ENCODE measurements at regions not wholly inside any gene's neighbourhood (a gene's known extent, or its start where the extent isn't known, plus 50 kb on each side); places are given as distances from the start of the nearest gene placed in this dataset.

DNA sequence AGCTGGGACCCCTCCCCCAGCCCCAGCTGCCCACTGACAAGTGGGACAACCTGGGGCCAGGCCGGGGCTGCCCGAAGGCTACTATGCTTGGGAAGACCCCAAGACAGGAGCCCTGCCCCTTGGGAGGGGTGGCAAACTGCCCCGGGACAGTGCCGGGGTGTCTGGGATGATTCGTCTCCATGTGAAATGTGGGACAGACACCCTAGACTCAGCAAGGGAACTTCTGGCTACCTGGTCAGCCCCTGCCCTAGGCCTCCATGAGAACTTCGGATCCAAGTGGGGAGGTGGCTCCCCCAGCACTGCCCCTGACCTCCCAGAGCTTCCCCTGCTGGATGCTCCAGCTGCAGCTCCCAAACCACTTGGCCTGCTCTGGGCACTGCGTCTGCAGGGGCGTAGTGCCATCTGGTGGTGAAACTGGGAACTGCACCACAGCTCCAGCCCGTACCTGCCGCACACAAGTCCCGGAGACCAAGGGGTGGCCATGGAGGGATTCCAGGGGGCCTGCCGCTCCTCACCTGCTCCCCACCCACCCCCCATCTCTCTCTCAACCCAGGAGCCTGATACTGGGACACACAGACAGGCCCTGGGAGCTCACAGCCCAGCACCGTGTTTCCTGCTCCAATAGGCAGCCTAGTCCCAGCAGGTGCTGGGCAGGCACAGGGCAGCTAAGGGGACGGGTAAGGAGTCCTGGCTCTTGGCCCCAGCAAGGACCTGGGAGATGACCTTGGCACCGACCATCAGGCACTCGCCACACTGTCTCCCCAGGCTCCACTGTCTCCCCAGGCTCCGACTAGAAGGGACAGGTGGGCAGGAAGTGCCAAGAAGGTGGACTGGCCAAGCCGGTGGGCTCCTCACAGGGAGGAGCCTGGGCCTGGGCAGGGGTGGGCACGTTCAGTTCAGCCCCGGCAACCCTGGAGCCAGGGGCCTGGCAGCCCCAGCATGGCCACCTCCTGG lies 194.1 kb downstream of the IGLL1 start (continued):
- TF ChIP-seq, protein P1, sequence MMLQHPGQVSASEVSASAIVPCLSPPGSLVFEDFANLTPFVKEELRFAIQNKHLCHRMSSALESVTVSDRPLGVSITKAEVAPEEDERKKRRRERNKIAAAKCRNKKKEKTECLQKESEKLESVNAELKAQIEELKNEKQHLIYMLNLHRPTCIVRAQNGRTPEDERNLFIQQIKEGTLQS (CRISPR knock-in tag; IDR thresholded peaks at IDR 0.05): no peak
- peak; percentile 27; the same call in 1 of the 2 replicates for TF ChIP-seq ZFY (CRISPR knock-in tag; IDR thresholded peaks at IDR 0.05)
- TF ChIP-seq REPIN1 (CRISPR knock-in tag; IDR thresholded peaks at IDR 0.05; ENCODE audit: borderline replicate concordance, low read depth): no peak
- no peak for TF ChIP-seq ZMYM4 (CRISPR knock-in tag; IDR thresholded peaks at IDR 0.05)
- no peak for TF ChIP-seq ZFP90 (CRISPR knock-in tag; IDR thresholded peaks at IDR 0.05; ENCODE audit: borderline replicate concordance)
- TF ChIP-seq GATAD2A (CRISPR knock-in tag; IDR thresholded peaks at IDR 0.05): 0 out of 2 replicates have a peak, but pooled peaks have one; percentile 15
- TF ChIP-seq TBX2 (CRISPR knock-in tag; IDR thresholded peaks at IDR 0.05; ENCODE audit: borderline replicate concordance): no peak
- TF ChIP-seq ZNF891 (CRISPR knock-in tag; IDR thresholded peaks at IDR 0.05): 0 out of 2 replicates have a peak, but pooled peaks have one; percentile 64
- peak; percentile 97 for TF ChIP-seq RAD21 (CRISPR knock-in tag; IDR thresholded peaks at IDR 0.05)
- peak; percentile 65; the same call in 1 of the 2 replicates for TF ChIP-seq KDM5B (CRISPR knock-in tag; IDR thresholded peaks at IDR 0.05; ENCODE audit: borderline replicate concordance)
- TF ChIP-seq, protein P2, sequence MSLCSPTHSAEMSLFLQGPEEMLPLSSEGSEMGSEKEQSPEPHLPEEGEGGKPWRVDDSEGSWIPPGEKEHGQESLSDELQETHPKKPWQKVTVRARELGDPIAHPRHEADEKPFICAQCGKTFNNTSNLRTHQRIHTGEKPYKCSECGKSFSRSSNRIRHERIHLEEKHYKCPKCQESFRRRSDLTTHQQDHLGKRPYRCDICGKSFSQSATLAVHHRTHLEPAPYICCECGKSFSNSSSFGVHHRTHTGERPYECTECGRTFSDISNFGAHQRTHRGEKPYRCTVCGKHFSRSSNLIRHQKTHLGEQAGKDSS (CRISPR knock-in tag; IDR thresholded peaks at IDR 0.05; ENCODE audit: borderline replicate concordance, low read depth): peak; percentile 66; the same call in 1 of the 2 replicates
- 0 out of 2 replicates have a peak, but pooled peaks have one; percentile 28 for TF ChIP-seq ZNF672 (CRISPR knock-in tag; IDR thresholded peaks at IDR 0.05)
- TF ChIP-seq, protein P3, sequence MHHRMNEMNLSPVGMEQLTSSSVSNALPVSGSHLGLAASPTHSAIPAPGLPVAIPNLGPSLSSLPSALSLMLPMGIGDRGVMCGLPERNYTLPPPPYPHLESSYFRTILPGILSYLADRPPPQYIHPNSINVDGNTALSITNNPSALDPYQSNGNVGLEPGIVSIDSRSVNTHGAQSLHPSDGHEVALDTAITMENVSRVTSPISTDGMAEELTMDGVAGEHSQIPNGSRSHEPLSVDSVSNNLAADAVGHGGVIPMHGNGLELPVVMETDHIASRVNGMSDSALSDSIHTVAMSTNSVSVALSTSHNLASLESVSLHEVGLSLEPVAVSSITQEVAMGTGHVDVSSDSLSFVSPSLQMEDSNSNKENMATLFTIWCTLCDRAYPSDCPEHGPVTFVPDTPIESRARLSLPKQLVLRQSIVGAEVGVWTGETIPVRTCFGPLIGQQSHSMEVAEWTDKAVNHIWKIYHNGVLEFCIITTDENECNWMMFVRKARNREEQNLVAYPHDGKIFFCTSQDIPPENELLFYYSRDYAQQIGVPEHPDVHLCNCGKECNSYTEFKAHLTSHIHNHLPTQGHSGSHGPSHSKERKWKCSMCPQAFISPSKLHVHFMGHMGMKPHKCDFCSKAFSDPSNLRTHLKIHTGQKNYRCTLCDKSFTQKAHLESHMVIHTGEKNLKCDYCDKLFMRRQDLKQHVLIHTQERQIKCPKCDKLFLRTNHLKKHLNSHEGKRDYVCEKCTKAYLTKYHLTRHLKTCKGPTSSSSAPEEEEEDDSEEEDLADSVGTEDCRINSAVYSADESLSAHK (CRISPR knock-in tag; IDR thresholded peaks at IDR 0.05; ENCODE audit: borderline replicate concordance): 0 out of 2 replicates have a peak, but pooled peaks have one; percentile 42
- TF ChIP-seq MIER2 (CRISPR knock-in tag; IDR thresholded peaks at IDR 0.05): 0 out of 2 replicates have a peak, but pooled peaks have one; percentile 30
- no peak for TF ChIP-seq NR2F6 (IDR thresholded peaks at IDR 0.05)
- TF ChIP-seq NR2F6 (CRISPR knock-in tag; IDR thresholded peaks at IDR 0.05): peak; percentile 50; the same call in 1 of the 2 replicates
- peak; percentile 94 for TF ChIP-seq STAG1 (CRISPR knock-in tag; IDR thresholded peaks at IDR 0.05)
- TF ChIP-seq HOXA3 (CRISPR knock-in tag; IDR thresholded peaks at IDR 0.05): 0 out of 2 replicates have a peak, but pooled peaks have one; percentile 16
- TF ChIP-seq, protein P4, sequence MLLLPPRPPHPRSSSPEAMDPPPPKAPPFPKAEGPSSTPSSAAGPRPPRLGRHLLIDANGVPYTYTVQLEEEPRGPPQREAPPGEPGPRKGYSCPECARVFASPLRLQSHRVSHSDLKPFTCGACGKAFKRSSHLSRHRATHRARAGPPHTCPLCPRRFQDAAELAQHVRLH (CRISPR knock-in tag; IDR thresholded peaks at IDR 0.05; ENCODE audit: borderline replicate concordance, low read depth): 0 out of 2 replicates have a peak, but pooled peaks have one; percentile 20
- TF ChIP-seq, protein P5, sequence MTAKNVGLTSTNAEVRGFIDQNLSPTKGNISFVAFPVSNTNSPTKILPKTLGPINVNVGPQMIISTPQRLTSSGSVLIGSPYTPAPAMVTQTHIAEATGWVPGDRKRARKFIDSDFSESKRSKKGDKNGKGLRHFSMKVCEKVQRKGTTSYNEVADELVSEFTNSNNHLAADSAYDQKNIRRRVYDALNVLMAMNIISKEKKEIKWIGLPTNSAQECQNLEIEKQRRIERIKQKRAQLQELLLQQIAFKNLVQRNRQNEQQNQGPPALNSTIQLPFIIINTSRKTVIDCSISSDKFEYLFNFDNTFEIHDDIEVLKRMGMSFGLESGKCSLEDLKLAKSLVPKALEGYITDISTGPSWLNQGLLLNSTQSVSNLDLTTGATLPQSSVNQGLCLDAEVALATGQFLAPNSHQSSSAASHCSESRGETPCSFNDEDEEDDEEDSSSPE (CRISPR knock-in tag; IDR thresholded peaks at IDR 0.05): 0 out of 2 replicates have a peak, but pooled peaks have one; percentile 20
- TF ChIP-seq, protein P6, sequence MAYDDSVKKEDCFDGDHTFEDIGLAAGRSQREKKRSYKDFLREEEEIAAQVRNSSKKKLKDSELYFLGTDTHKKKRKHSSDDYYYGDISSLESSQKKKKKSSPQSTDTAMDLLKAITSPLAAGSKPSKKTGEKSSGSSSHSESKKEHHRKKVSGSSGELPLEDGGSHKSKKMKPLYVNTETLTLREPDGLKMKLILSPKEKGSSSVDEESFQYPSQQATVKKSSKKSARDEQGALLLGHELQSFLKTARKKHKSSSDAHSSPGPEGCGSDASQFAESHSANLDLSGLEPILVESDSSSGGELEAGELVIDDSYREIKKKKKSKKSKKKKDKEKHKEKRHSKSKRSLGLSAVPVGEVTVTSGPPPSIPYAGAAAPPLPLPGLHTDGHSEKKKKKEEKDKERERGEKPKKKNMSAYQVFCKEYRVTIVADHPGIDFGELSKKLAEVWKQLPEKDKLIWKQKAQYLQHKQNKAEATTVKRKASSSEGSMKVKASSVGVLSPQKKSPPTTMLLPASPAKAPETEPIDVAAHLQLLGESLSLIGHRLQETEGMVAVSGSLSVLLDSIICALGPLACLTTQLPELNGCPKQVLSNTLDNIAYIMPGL (CRISPR knock-in tag; IDR thresholded peaks at IDR 0.05; ENCODE audit: borderline replicate concordance in 1 of 2, low read depth in 1 of 2): peak in 1 of 2 experiments; percentile 43; a peak in 1 of 4 replicates
- peak; percentile 57 for TF ChIP-seq XRCC5 (optimal IDR thresholded peaks at IDR 0.05; ENCODE audit: low read length)
